ENCODE measurements at regions not wholly inside any gene's neighbourhood (a gene's known extent, or its start where the extent isn't known, plus 50 kb on each side); places are given as distances from the start of the nearest gene placed in this dataset.

- TF ChIP-seq CTCF (IDR thresholded peaks at IDR 0.05) = no peak
- TF ChIP-seq POLR2A (IDR thresholded peaks at IDR 0.05) = no peak
Observed at GRCh38 chr6:170108890-170109587, 181.8 kb downstream of the DLL1 start.
